Hematopoietic multipotent progenitor cell (in vitro differentiated cells): ENCODE measurements at regions not wholly inside any gene's neighbourhood (a gene's known extent, or its start where the extent isn't known, plus 50 kb on each side); places are given as distances from the start of the nearest gene placed in this dataset.
A peak's percentile ranks its signal among the peaks of the same experiment; 100 is the strongest.

Experiments used
- DNase-seq, 3 donors: peaks; one replicate each; pipeline ENCODE4 v3.0.0-alpha.2; 2011 to 2015; ENCODE audit warnings: low read depth in 2 of 3, low spot score in 2 of 3

GRCh38 chr4:108236264-108236663 is 67.5 kb upstream of the LEF1 start:
- DNase-seq, result no peak

- peak in 1 of 3 donors; percentile 23 for DNase-seq
Observed at GRCh38 chr4:108227923-108228322, 59.2 kb upstream of the LEF1 start.

- no peak for DNase-seq
Observed at GRCh38 chr4:108224611-108225053, 55.9 kb upstream of the LEF1 start.

GRCh38 chr4:108223313-108223712 is 54.6 kb upstream of the LEF1 start:
- no peak for DNase-seq

GRCh38 chr4:108219998-108220397 is 51.3 kb upstream of the LEF1 start:
- no peak for DNase-seq
